CD4-positive, alpha-beta memory T cell (primary cell): ENCODE measurements at regions not wholly inside any gene's neighbourhood (a gene's known extent, or its start where the extent isn't known, plus 50 kb on each side); places are given as distances from the start of the nearest gene placed in this dataset.

ENCODE experiments used
- CTCF ChIA-PET: fragments of 350-600 bp; sonication (Branson Sonifier 250); formaldehyde crosslinking; loops from one replicate; lab custom pipeline; 2021; ENCODE audit warnings: inconsistent platforms; ENCODE audit not compliant: partially characterized antibody; lab: Charles Lee
- POLR2A ChIA-PET: fragments of 350-600 bp; sonication (Branson Sonifier 250); formaldehyde crosslinking; loops from one replicate; lab custom pipeline; 2021; ENCODE audit not compliant: partially characterized antibody; lab: Charles Lee
- DNase-seq, 5 donors: peaks; one replicate each; pipeline versions ENCODE4 v3.0.0 to v3.0.0-alpha.2; 2020 to 2022; ENCODE audit warnings: mixed read lengths in 1 of 5
- H3K27ac ChIP-seq: one replicate; pipeline ENCODE4 v1.7.0; 2013; ENCODE audit warnings: low read depth, low read length
- H3K27me3 ChIP-seq: 2 replicates; pipeline ENCODE4 v1.7.0; 2013; ENCODE audit warnings: mild to moderate bottlenecking, low read length, moderate library complexity; ENCODE audit not compliant: insufficient read depth
- H3K36me3 ChIP-seq: 2 replicates; pipeline ENCODE4 v1.7.0; 2013; ENCODE audit warnings: mild to moderate bottlenecking, low read length, moderate library complexity; ENCODE audit not compliant: insufficient read depth
- H3K4me1 ChIP-seq: 2 replicates; pipeline ENCODE4 v1.7.0; 2013; ENCODE audit warnings: mild to moderate bottlenecking, low read length, moderate library complexity; ENCODE audit not compliant: insufficient read depth
- H3K4me3 ChIP-seq, 2 donors: one replicate each; pipeline ENCODE4 v1.7.0; 2013; ENCODE audit warnings: low read length in 2 of 2, mild to moderate bottlenecking in 1 of 2
- H3K9me3 ChIP-seq, 2 donors: one replicate each; pipeline ENCODE4 v1.7.0; 2013; ENCODE audit warnings: low read length in 2 of 2, control low read depth in 1 of 2; ENCODE audit not compliant: control insufficient read depth in 1 of 2
- H3K27ac Mint-ChIP-seq, 7 donors: one replicate each; pipeline ENCODE4 v1.8.0; 2020 to 2021; ENCODE audit warnings: mixed read lengths in 7 of 7, mild to moderate bottlenecking in 6 of 7, inconsistent platforms in 3 of 7, moderate library complexity in 3 of 7
- H3K27me3 Mint-ChIP-seq, 2 donors: one replicate each; pipeline ENCODE4 v1.8.0; 2020 to 2021; ENCODE audit warnings: mixed read lengths in 2 of 2
- H3K36me3 Mint-ChIP-seq, 2 donors: one replicate each; pipeline ENCODE4 v1.8.0; 2020 to 2021; ENCODE audit warnings: mixed read lengths in 2 of 2, inconsistent platforms in 1 of 2, mild to moderate bottlenecking in 1 of 2
- H3K4me1 Mint-ChIP-seq, 4 donors: one replicate each; pipeline ENCODE4 v1.8.0; 2020 to 2021; ENCODE audit warnings: mixed read lengths in 4 of 4, mild to moderate bottlenecking in 1 of 4
- H3K4me3 Mint-ChIP-seq, 8 donors: one replicate each; pipeline ENCODE4 v1.8.0; 2020 to 2021; ENCODE audit warnings: mixed read lengths in 8 of 8, mild to moderate bottlenecking in 7 of 8, moderate library complexity in 6 of 8, inconsistent platforms in 3 of 8
- H3K9me3 Mint-ChIP-seq, 8 donors: one replicate each; pipeline ENCODE4 v1.8.0; 2020 to 2021; ENCODE audit warnings: mixed read lengths in 8 of 8, mild to moderate bottlenecking in 5 of 8, inconsistent platforms in 3 of 8, moderate library complexity in 1 of 8
- intact Hi-C: fragments of 100-400 bp; cut with micrococcal nuclease; formaldehyde crosslinking; loops from one replicate; pipeline ENCODE4 v1.15.1; 2023

DNA sequence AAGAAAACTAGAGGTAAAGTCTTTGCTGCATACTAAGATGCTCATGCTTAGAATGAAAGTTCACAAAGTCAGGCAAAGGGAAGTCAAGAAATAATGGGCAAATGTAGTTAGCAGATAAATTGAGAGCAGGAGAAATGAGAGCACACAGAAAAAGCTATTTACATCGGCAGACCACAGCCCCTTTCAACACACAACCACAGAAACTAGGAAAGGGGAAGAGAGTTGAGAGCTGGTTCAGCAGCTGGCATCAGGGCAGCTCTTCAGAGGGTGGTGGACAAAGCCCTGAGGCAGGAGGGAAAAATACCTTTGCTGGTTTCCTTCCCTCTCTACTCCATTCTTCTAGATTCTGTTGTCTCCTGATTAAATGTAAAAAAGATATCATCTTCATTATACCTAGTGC is 95.4 kb upstream of the ANO4 start:
- no peak overlapping the region for H3K4me3 ChIP-seq
- no peaks in the 10 kb centered on the region for H3K4me1 ChIP-seq
- no peak for DNase-seq
- no peak overlapping the region for H3K27ac Mint-ChIP-seq
- H3K4me3 Mint-ChIP-seq, result no peak overlapping the region
- H3K36me3 ChIP-seq, result no peaks in the 10 kb centered on the region
- H3K36me3 Mint-ChIP-seq, result no peaks in the 10 kb centered on the region
- ChIA-PET CTCF (no interaction called here), POLR2A (no interaction called here)
- peaks cover 3% of the 10 kb centered on the region in 2 donors for H3K27me3 Mint-ChIP-seq
- peaks cover 0 to 4% (median 0%) of the 10 kb centered on the region in 8 donors for H3K9me3 Mint-ChIP-seq
- H3K27me3 ChIP-seq, result no peaks in the 10 kb centered on the region
- H3K4me1 Mint-ChIP-seq, result no peaks in the 10 kb centered on the region
- intact Hi-C loops, result no loop called here
- no peak overlapping the region for H3K27ac ChIP-seq
- H3K9me3 ChIP-seq, result no peaks in the 10 kb centered on the region

DNA sequence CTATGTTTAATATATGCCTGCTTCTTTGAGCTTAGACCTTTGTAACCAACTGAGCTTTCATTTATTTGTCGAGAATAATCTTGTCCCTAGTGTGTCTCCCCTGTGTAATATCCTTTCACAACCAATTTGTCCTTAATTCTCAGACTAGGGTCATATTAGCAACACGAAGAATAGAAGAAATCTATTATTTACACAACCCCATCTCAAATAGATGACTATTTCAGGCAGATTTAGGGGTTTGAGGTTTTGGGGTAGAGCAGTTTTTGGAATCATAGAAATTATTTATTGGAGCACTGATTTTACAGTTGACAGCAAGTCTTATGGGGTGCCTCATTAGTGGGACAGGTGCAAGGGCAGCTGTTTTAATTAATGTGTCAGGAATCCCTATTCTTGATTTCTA is 91.2 kb upstream of the ANO4 start:
- H3K27ac Mint-ChIP-seq, result no peak overlapping the region
- peaks cover 0 to 5% of the 10 kb centered on the region in 2 donors for H3K27me3 Mint-ChIP-seq
- ChIA-PET POLR2A (no interaction called here), CTCF (no interaction called here)
- H3K9me3 Mint-ChIP-seq, result peaks cover 0 to 5% (median 0%) of the 10 kb centered on the region in 8 donors
- H3K4me1 Mint-ChIP-seq, result no peaks in the 10 kb centered on the region
- H3K36me3 Mint-ChIP-seq, result no peaks in the 10 kb centered on the region
- H3K4me3 ChIP-seq, result no peak overlapping the region
- intact Hi-C loops, result no loop called here
- no peak overlapping the region for H3K4me3 Mint-ChIP-seq
- H3K27me3 ChIP-seq, result no peaks in the 10 kb centered on the region
- H3K4me1 ChIP-seq, result no peaks in the 10 kb centered on the region
- no peaks in the 10 kb centered on the region for H3K9me3 ChIP-seq
- H3K36me3 ChIP-seq, result no peaks in the 10 kb centered on the region
- no peak overlapping the region for H3K27ac ChIP-seq
- DNase-seq, result no peak

- H3K4me3 ChIP-seq, result no peak overlapping the region
- no peak overlapping the region for H3K4me3 Mint-ChIP-seq
- H3K4me1 Mint-ChIP-seq, result no peaks in the 10 kb centered on the region
- H3K36me3 Mint-ChIP-seq, result no peaks in the 10 kb centered on the region
- POLR2A ChIA-PET, result no interaction called here
- peaks cover 0 to 5% (median 0%) of the 10 kb centered on the region in 8 donors for H3K9me3 Mint-ChIP-seq
- H3K27me3 Mint-ChIP-seq, result peaks cover 0 to 5% of the 10 kb centered on the region in 2 donors
- CTCF ChIA-PET, result no interaction called here
- no peaks in the 10 kb centered on the region for H3K27me3 ChIP-seq
- H3K27ac ChIP-seq, result no peak overlapping the region
- H3K9me3 ChIP-seq, result no peaks in the 10 kb centered on the region
- DNase-seq, result no peak
- intact Hi-C loops, result no loop called here
- no peaks in the 10 kb centered on the region for H3K4me1 ChIP-seq
- H3K36me3 ChIP-seq, result no peaks in the 10 kb centered on the region
- no peak overlapping the region for H3K27ac Mint-ChIP-seq
These were observed 90.7 kb upstream of the ANO4 start for GRCh38 chr12:100703868-100704267.

GRCh38 chr12:100706033-100706432 is 88.5 kb upstream of the ANO4 start:
- no peaks in the 10 kb centered on the region for H3K36me3 ChIP-seq
- H3K36me3 Mint-ChIP-seq, result no peaks in the 10 kb centered on the region
- H3K27ac ChIP-seq, result no peak overlapping the region
- H3K4me1 Mint-ChIP-seq, result no peaks in the 10 kb centered on the region
- no peaks in the 10 kb centered on the region for H3K27me3 ChIP-seq
- H3K4me3 ChIP-seq, result no peak overlapping the region
- no peaks in the 10 kb centered on the region for H3K4me1 ChIP-seq
- H3K27me3 Mint-ChIP-seq, result peaks cover 0 to 3% of the 10 kb centered on the region in 2 donors
- no peaks in the 10 kb centered on the region for H3K9me3 ChIP-seq
- ChIA-PET CTCF (no interaction called here), POLR2A (no interaction called here)
- H3K9me3 Mint-ChIP-seq, result peaks cover 0 to 5% (median 0%) of the 10 kb centered on the region in 8 donors
- no peak overlapping the region for H3K27ac Mint-ChIP-seq
- no peak overlapping the region for H3K4me3 Mint-ChIP-seq
- DNase-seq, result no peak
- intact Hi-C loops, result no loop called here

- Histone ChIP-seq H3K27ac (no peak overlapping the region), H3K36me3 (no peaks in the 10 kb centered on the region), H3K27me3 (no peaks in the 10 kb centered on the region), H3K9me3 (no peaks in the 10 kb centered on the region), H3K4me3 (no peak overlapping the region), H3K4me1 (no peaks in the 10 kb centered on the region)
- DNase-seq, result no peak
- ChIA-PET CTCF (no interaction called here), POLR2A (no interaction called here)
- intact Hi-C loops, result no loop called here
- Mint-ChIP-seq H3K36me3 (no peaks in the 10 kb centered on the region), H3K27ac (no peak overlapping the region), H3K27me3 (peaks cover 1 to 5% of the 10 kb centered on the region in 2 donors), H3K4me3 (no peak overlapping the region), H3K9me3 (peaks cover 0 to 5% (median under 1%) of the 10 kb centered on the region in 8 donors), H3K4me1 (no peaks in the 10 kb centered on the region)
These were observed 86.0 kb upstream of the ANO4 start for GRCh38 chr12:100708591-100708990.

GRCh38 chr12:100715976-100716944 is 78.3 kb upstream of the ANO4 start:
- no peak overlapping the region for H3K27ac Mint-ChIP-seq
- CTCF ChIA-PET, result no interaction called here
- peaks cover 0 to 1% (median 0%) of the 10 kb centered on the region in 8 donors for H3K9me3 Mint-ChIP-seq
- intact Hi-C loops, result no loop called here
- Histone ChIP-seq H3K27me3 (no peaks in the 10 kb centered on the region), H3K4me3 (no peak overlapping the region), H3K27ac (no peak overlapping the region), H3K36me3 (no peaks in the 10 kb centered on the region), H3K4me1 (no peaks in the 10 kb centered on the region), H3K9me3 (no peaks in the 10 kb centered on the region)
- peaks cover 0 to 2% (median under 1%) of the 10 kb centered on the region in 4 donors for H3K4me1 Mint-ChIP-seq
- peaks cover 18 to 22% of the 10 kb centered on the region in 2 donors for H3K27me3 Mint-ChIP-seq
- peak overlapping the region in 1 of 8 donors; percentile 47 for H3K4me3 Mint-ChIP-seq
- DNase-seq, result no peak
- POLR2A ChIA-PET, result no interaction called here
- H3K36me3 Mint-ChIP-seq, result no peaks in the 10 kb centered on the region

- H3K9me3 Mint-ChIP-seq, result peaks cover 0 to 1% (median 0%) of the 10 kb centered on the region in 8 donors
- H3K4me3 ChIP-seq, result no peak overlapping the region
- no peaks in the 10 kb centered on the region for H3K9me3 ChIP-seq
- no peak overlapping the region for H3K4me3 Mint-ChIP-seq
- H3K4me1 ChIP-seq, result no peaks in the 10 kb centered on the region
- H3K4me1 Mint-ChIP-seq, result peaks cover 0 to 2% (median under 1%) of the 10 kb centered on the region in 4 donors
- H3K36me3 Mint-ChIP-seq, result no peaks in the 10 kb centered on the region
- no peaks in the 10 kb centered on the region for H3K27me3 ChIP-seq
- H3K27ac ChIP-seq, result no peak overlapping the region
- H3K27ac Mint-ChIP-seq, result no peak overlapping the region
- intact Hi-C loops, result no loop called here
- DNase-seq, result no peak
- peaks cover 18 to 22% of the 10 kb centered on the region in 2 donors for H3K27me3 Mint-ChIP-seq
- POLR2A ChIA-PET, result no interaction called here
- no peaks in the 10 kb centered on the region for H3K36me3 ChIP-seq
- CTCF ChIA-PET, result no interaction called here
These were observed 77.4 kb upstream of the ANO4 start for GRCh38 chr12:100716945-100717732.
